ENCODE measurements at regions not wholly inside any gene's neighbourhood (a gene's known extent, or its start where the extent isn't known, plus 50 kb on each side); places are given as distances from the start of the nearest gene placed in this dataset.
A peak's percentile ranks its signal among the peaks of the same experiment; 100 is the strongest.

GRCh38 chr15:39051626-39052322 is 487.2 kb upstream of the RASGRP1 start:
- DNase-seq (ENCODE audit: low read depth), result no peak
- in situ Hi-C loops (cut with HindIII; ENCODE audit: low pct_unique_long_range_greater_than_20kb, low sequenced_read_pairs), result no loop called here

GRCh38 chr15:39052323-39052705 is 487.7 kb upstream of the RASGRP1 start:
- in situ Hi-C loops (cut with HindIII; ENCODE audit: low pct_unique_long_range_greater_than_20kb, low sequenced_read_pairs), result no loop called here
- no peak for DNase-seq (ENCODE audit: low read depth)

- no peak for DNase-seq (ENCODE audit: low read depth)
- in situ Hi-C loops (cut with HindIII; ENCODE audit: low pct_unique_long_range_greater_than_20kb, low sequenced_read_pairs), result no loop called here
These were observed 488.9 kb upstream of the RASGRP1 start for GRCh38 chr15:39053480-39053879.

- in situ Hi-C loops (cut with HindIII; ENCODE audit: low pct_unique_long_range_greater_than_20kb, low sequenced_read_pairs), result no loop called here
- DNase-seq (ENCODE audit: low read depth), result no peak
These were observed 489.6 kb upstream of the RASGRP1 start for GRCh38 chr15:39054128-39054732.

GRCh38 chr15:39056357-39056756 is 491.7 kb upstream of the RASGRP1 start:
- in situ Hi-C loops (cut with HindIII; ENCODE audit: low pct_unique_long_range_greater_than_20kb, low sequenced_read_pairs), result no loop called here
- DNase-seq (ENCODE audit: low read depth), result no peak

- in situ Hi-C loops (cut with HindIII; ENCODE audit: low pct_unique_long_range_greater_than_20kb, low sequenced_read_pairs), result no loop called here
- no peak for DNase-seq (ENCODE audit: low read depth)
These were observed 493.9 kb upstream of the RASGRP1 start for GRCh38 chr15:39058351-39059131.

GRCh38 chr15:39059917-39060316 is 495.3 kb upstream of the RASGRP1 start:
- no peak for DNase-seq (ENCODE audit: low read depth)
- in situ Hi-C loops (cut with HindIII; ENCODE audit: low pct_unique_long_range_greater_than_20kb, low sequenced_read_pairs), result no loop called here

- no peak for DNase-seq (ENCODE audit: low read depth)
- in situ Hi-C loops (cut with HindIII; ENCODE audit: low pct_unique_long_range_greater_than_20kb, low sequenced_read_pairs), result no loop called here
These were observed 497.4 kb upstream of the RASGRP1 start for GRCh38 chr15:39061952-39062464.

GRCh38 chr15:39066677-39067076 is 502.1 kb upstream of the RASGRP1 start:
- DNase-seq (ENCODE audit: low read depth), result no peak

GRCh38 chr15:39074341-39074985 is 506.4 kb upstream of the THBS1 start:
- in situ Hi-C loops (cut with HindIII; ENCODE audit: low pct_unique_long_range_greater_than_20kb, low sequenced_read_pairs), result no loop called here
- no peak for DNase-seq (ENCODE audit: low read depth)

More at GRCh38 chr15:39066677-39067076, 502.1 kb upstream of the RASGRP1 start:
- in situ Hi-C loops (cut with HindIII; ENCODE audit: low pct_unique_long_range_greater_than_20kb, low sequenced_read_pairs), result no loop called here

- DNase-seq (ENCODE audit: low read depth), result no peak
- in situ Hi-C loops (cut with HindIII; ENCODE audit: low pct_unique_long_range_greater_than_20kb, low sequenced_read_pairs), result no loop called here
These were observed 505.6 kb upstream of the THBS1 start for GRCh38 chr15:39075311-39075710.

- DNase-seq (ENCODE audit: low read depth), result no peak
- in situ Hi-C loops (cut with HindIII; ENCODE audit: low pct_unique_long_range_greater_than_20kb, low sequenced_read_pairs), result no loop called here
These were observed 505.0 kb upstream of the THBS1 start for GRCh38 chr15:39075756-39076341.

GRCh38 chr15:39078026-39078425 is 502.9 kb upstream of the THBS1 start:
- no peak for DNase-seq (ENCODE audit: low read depth)
- in situ Hi-C loops (cut with HindIII; ENCODE audit: low pct_unique_long_range_greater_than_20kb, low sequenced_read_pairs), result no loop called here

- peak; percentile 67 for DNase-seq (ENCODE audit: low read depth)
- in situ Hi-C loops (cut with HindIII; ENCODE audit: low pct_unique_long_range_greater_than_20kb, low sequenced_read_pairs), result no loop called here
These were observed 501.5 kb upstream of the THBS1 start for GRCh38 chr15:39079296-39079847.

- DNase-seq (ENCODE audit: low read depth), result no peak
- in situ Hi-C loops (cut with HindIII; ENCODE audit: low pct_unique_long_range_greater_than_20kb, low sequenced_read_pairs), result no loop called here
These were observed 497.7 kb upstream of the THBS1 start for GRCh38 chr15:39083213-39083612.

- in situ Hi-C loops (cut with HindIII; ENCODE audit: low pct_unique_long_range_greater_than_20kb, low sequenced_read_pairs), result no loop called here
- DNase-seq (ENCODE audit: low read depth), result no peak
These were observed 496.0 kb upstream of the THBS1 start for GRCh38 chr15:39084674-39085530.

- in situ Hi-C loops (cut with HindIII; ENCODE audit: low pct_unique_long_range_greater_than_20kb, low sequenced_read_pairs), result no loop called here
- DNase-seq (ENCODE audit: low read depth), result no peak
These were observed 494.2 kb upstream of the THBS1 start for GRCh38 chr15:39086641-39087040.
